Muscle layer of duodenum (tissue), 2 donors: ENCODE measurements at regions not wholly inside any gene's neighbourhood (a gene's known extent, or its start where the extent isn't known, plus 50 kb on each side); places are given as distances from the start of the nearest gene placed in this dataset.

ENCODE experiments used
- H3K27ac ChIP-seq: one replicate; pipeline ENCODE4 v1.7.0; 2013; ENCODE audit warnings: mild to moderate bottlenecking, low read length
- H3K27me3 ChIP-seq: one replicate; pipeline ENCODE4 v1.7.0; 2013; ENCODE audit warnings: low read depth, mild to moderate bottlenecking, control low read depth, low read length
- H3K36me3 ChIP-seq, 2 donors: one replicate each; pipeline ENCODE4 v1.7.0; 2013; ENCODE audit warnings: low read length in 2 of 2, control low read depth in 1 of 2, mild to moderate bottlenecking in 1 of 2; ENCODE audit not compliant: insufficient read depth in 2 of 2, control insufficient read depth in 1 of 2
- H3K4me1 ChIP-seq, 2 donors: one replicate each; pipeline ENCODE4 v1.7.0; 2013; ENCODE audit warnings: low read length in 2 of 2, mild to moderate bottlenecking in 2 of 2, control low read depth in 1 of 2, moderate library complexity in 1 of 2; ENCODE audit not compliant: insufficient read depth in 2 of 2, control insufficient read depth in 1 of 2
- H3K4me3 ChIP-seq, 2 donors: one replicate each; pipeline ENCODE4 v1.7.0; 2013; ENCODE audit warnings: low read length in 2 of 2, low read depth in 1 of 2, mild to moderate bottlenecking in 1 of 2
- H3K9me3 ChIP-seq, 2 donors: one replicate each; pipeline ENCODE4 v1.7.0; 2013; ENCODE audit warnings: low read length in 2 of 2, control low read depth in 1 of 2, mild to moderate bottlenecking in 1 of 2; ENCODE audit not compliant: control insufficient read depth in 1 of 2
- donor health status: healthy.

DNA sequence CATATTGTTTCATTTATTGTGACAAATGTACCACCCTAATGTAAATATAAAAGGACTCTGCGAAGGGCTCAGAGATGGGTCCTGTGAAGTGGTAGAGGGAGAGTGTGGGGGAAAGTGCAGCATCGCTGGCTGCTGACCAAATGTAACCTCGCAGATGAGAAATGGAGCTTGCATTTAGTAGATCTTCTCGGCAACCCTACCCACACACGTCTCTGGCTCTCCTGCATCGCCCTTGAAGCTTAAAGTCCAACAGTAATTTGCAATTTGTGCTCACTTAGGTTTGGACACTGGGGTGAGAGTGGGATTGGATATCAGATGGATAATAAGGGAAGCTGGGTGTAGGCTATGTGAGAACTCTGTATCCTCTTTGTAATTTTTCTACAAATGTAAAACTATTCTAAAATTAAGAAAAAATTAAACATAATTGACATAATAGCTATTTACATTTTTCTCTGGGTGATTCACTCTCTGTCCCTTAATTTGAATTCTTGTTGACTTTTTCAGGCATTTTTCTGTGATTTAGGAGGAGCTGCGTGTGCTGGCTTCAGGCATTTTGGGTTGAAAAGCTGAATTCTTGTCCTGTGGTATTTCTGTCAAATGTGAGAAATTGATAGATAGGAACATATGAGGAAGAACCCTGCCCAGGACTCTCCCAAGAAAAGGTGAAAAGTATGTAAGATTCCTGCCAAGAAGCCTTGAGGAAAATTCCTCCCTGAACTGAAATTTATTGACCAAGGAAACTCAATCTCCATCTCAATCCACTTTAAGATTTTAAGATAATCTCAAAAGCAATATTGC lies 524.7 kb upstream of the MCTP2 start:
- no peaks in the 10 kb centered on the region for H3K4me1 ChIP-seq
- H3K27me3 ChIP-seq: no peaks in the 10 kb centered on the region
- no peak overlapping the region for H3K27ac ChIP-seq
- no peaks in the 10 kb centered on the region for H3K9me3 ChIP-seq
- H3K36me3 ChIP-seq: no peaks in the 10 kb centered on the region
- H3K4me3 ChIP-seq: no peak overlapping the region

DNA sequence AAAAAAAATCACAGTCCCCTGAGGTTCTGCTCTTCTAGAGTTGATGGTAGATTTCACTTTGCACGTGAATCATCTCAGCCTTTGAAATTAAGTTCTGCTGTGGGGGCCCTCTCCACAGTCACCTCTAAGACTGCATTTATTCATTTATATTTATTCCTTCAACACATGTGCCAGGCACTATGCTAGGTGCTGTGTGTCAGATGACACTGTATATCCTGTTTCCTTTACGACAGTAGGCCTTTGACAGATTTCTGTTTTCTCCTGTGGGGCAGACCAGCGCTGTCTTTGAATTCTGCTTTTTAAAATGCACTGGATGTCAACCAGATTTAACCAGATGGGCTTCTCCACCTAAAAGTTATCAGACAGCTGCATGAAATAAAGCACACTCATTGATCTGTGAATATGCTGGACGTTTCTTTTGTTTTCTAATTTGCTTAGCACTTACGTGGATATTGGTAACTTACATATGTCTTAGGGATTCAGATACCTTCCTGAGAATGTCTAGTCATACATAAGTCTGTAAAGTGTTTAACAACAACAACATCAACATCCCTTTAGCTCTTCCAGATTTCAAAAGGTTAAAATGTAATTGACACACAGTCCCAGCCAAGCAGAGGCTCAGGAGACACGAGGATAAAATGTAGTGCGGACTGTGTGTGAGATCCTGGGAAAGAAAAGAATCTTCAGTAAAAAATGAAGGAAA lies 525.5 kb upstream of the MCTP2 start:
- Histone ChIP-seq H3K27ac (no peak overlapping the region), H3K4me1 (no peaks in the 10 kb centered on the region), H3K27me3 (no peaks in the 10 kb centered on the region), H3K36me3 (no peaks in the 10 kb centered on the region), H3K4me3 (no peak overlapping the region), H3K9me3 (no peaks in the 10 kb centered on the region)

DNA sequence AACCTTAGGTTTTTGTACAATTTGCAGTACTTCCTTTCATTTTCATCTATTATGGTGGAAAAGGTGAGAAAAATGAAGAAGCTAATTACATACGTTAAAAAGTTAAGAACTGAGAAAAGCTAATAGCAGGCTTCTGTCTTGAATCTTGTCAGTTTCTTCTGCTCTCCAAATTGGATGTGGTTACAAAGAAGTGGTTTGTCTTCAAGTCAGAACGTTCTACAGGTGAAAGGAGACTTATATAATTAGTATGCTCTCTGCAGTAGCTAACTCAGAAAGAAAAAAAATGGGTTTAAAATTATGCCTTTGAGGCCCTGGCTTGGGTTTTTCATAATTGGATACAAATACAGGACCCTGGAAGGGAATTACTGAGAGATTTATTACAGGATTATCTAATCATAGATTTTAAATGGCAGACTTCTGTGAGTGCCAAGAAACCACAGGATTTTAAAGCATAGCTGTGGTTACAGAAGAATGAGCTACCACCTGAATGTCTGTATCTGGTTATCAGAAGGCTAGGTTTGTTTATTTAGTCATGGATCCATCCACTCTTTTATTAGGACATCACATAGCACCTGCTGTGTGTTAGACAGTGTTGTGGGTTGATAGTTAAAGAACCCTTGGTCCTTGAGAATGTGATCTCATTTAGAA lies 528.1 kb upstream of the MCTP2 start:
- Histone ChIP-seq H3K4me1 (no peaks in the 10 kb centered on the region), H3K27me3 (no peaks in the 10 kb centered on the region), H3K4me3 (no peak overlapping the region), H3K36me3 (no peaks in the 10 kb centered on the region), H3K9me3 (no peaks in the 10 kb centered on the region), H3K27ac (no peak overlapping the region)

DNA sequence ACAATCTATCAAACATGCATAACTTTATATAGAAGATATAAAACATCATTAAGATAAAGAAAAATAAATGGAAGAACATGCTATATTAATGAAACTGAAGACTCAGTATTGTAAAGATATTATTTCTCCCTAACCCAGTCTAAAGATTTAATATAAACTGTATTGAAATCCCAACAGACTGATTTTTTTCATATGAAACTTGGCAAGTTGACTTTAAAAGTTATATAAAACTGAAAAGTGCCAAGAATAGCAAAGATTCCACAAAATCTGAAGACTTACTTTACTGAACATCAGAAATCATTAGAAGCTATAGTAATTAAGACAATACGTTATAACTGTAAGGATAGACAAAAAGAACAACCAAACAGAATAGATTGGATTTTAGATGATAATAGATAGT lies 531.3 kb upstream of the MCTP2 start:
- Histone ChIP-seq H3K27ac (no peak overlapping the region), H3K36me3 (no peaks in the 10 kb centered on the region), H3K9me3 (no peaks in the 10 kb centered on the region), H3K4me3 (no peak overlapping the region), H3K27me3 (no peaks in the 10 kb centered on the region), H3K4me1 (no peaks in the 10 kb centered on the region)

DNA sequence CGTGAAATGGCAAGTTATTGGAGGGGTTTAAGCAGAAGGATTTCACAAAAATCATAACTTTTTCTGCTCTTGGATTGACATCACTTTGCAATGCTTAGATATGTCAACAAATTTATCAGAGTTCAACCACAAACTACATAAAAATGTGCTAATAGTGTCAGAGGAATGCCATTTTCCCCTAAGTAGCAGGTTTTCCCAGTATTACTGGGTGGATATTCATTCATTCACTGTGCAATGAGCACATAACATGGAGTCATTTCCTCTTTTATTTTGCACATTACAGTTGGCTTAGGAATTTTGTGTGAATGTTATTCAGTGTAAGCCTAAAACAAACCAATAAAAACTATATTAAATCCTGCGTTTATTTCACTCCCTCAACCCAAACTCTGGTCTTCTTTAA lies 537.3 kb upstream of the MCTP2 start:
- no peak overlapping the region for H3K27ac ChIP-seq
- H3K4me1 ChIP-seq: no peaks in the 10 kb centered on the region
- H3K36me3 ChIP-seq: no peaks in the 10 kb centered on the region
- no peaks in the 10 kb centered on the region for H3K27me3 ChIP-seq
- no peaks in the 10 kb centered on the region for H3K9me3 ChIP-seq
- H3K4me3 ChIP-seq: no peak overlapping the region

DNA sequence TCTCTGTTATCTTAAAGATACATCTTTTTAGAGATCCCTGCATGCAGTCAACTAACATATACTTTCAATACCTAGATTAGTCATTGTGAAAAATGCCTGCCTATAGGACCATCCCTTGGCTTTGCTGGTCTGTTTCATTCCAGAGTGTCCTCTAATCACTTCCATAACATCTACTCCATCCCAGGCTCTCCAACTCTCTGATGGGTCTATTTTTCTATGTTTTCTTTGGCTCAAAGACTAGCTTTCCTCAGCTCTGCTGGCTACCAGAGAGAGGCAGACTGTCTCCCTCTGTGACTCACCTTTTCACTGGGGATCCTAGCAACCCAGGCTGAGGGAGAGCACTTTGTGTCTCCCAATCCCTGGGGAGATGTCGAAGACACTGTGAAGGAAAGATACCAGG lies 547.7 kb upstream of the MCTP2 start:
- Histone ChIP-seq H3K27ac (no peak overlapping the region), H3K27me3 (no peaks in the 10 kb centered on the region), H3K36me3 (no peaks in the 10 kb centered on the region), H3K9me3 (peaks cover 12 to 33% of the 10 kb centered on the region in 2 donors), H3K4me1 (no peaks in the 10 kb centered on the region), H3K4me3 (no peak overlapping the region)

DNA sequence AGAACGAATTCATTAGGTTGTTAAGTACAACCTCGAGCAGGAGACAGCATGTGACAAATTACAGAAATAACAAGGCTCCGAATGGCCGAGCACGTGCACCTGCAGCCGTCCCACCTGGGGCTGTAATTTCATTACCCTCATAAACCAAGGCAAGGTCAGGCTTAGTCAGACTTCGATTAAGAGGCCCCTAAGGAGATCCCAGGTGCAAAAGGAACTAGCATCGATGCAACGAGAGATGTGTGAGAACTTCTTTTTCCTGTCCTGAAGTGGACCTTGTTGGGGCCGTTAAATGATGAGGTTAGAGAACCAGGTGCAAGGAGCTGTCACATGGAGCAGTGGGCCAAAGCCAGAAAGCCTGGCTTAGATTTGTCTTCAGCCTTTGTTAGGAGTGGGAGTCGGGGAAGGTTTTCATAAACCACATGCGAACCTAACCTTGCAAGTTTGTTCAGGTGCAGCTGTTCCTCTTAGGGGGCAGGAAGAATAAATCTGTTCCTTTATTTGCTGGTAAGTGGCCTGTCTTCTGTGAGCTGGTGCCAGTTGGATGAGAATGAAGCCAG lies 559.9 kb upstream of the MCTP2 start:
- no peaks in the 10 kb centered on the region for H3K4me1 ChIP-seq
- H3K36me3 ChIP-seq: no peaks in the 10 kb centered on the region
- H3K27me3 ChIP-seq: no peaks in the 10 kb centered on the region
- no peak overlapping the region for H3K27ac ChIP-seq
- H3K9me3 ChIP-seq: no peaks in the 10 kb centered on the region
- no peak overlapping the region for H3K4me3 ChIP-seq

DNA sequence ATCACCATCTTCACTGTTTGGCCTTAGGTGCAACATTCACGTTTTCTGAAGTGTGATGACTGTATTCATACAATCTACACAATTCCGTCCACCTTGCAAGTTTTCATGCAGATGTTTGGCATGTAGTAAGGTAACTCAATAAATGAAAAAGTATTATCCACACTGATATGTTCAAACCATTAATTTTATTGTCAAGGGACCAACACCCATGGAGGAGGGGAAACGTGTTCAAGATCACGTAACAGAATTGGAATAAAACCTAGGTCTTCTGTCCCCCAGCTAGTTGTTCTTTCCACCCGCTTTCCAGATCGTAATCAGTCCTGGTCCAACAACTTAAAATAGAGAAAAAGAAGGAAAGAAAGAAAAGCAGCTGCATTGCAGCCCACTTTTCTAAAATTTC lies 560.4 kb upstream of the MCTP2 start:
- Histone ChIP-seq H3K9me3 (no peaks in the 10 kb centered on the region), H3K36me3 (no peaks in the 10 kb centered on the region), H3K4me1 (no peaks in the 10 kb centered on the region), H3K27me3 (no peaks in the 10 kb centered on the region), H3K4me3 (no peak overlapping the region), H3K27ac (no peak overlapping the region)

DNA sequence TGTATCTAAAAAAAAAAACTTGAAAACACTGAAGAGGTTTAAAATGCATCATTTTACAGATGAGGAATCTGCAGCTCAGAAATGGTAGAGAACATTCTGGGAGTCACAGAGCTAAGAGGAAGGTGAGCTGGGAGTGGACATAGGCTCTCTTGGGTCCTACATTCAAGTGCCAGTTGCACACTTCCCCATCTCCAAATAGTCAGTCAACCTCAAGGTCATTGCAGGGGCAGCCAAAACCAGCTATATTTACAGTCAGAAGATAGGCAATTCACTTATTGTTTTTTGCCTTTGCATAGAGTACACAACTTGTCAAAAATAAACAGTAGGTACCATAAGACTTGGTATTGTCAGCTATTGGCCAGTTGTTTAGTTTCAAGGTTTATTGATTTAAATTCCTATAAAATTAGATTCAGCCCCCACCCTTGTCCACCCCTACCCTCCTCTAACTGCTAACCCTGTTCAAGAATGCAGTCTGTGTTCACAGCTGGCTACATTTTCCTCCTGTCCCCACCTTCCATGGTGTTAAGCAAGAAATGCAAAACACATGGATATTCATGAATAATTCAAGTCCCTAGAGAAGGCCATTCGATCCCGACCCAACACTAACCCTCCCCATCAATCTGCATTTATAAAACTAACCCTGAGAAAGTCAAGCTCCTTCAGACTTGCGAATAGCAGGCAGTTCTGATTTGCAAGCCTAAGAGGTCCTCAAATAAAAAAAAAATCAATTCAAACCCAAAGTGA lies 567.0 kb upstream of the MCTP2 start:
- Histone ChIP-seq H3K4me1 (no peaks in the 10 kb centered on the region), H3K9me3 (no peaks in the 10 kb centered on the region), H3K4me3 (no peak overlapping the region), H3K36me3 (no peaks in the 10 kb centered on the region), H3K27me3 (no peaks in the 10 kb centered on the region), H3K27ac (no peak overlapping the region)

DNA sequence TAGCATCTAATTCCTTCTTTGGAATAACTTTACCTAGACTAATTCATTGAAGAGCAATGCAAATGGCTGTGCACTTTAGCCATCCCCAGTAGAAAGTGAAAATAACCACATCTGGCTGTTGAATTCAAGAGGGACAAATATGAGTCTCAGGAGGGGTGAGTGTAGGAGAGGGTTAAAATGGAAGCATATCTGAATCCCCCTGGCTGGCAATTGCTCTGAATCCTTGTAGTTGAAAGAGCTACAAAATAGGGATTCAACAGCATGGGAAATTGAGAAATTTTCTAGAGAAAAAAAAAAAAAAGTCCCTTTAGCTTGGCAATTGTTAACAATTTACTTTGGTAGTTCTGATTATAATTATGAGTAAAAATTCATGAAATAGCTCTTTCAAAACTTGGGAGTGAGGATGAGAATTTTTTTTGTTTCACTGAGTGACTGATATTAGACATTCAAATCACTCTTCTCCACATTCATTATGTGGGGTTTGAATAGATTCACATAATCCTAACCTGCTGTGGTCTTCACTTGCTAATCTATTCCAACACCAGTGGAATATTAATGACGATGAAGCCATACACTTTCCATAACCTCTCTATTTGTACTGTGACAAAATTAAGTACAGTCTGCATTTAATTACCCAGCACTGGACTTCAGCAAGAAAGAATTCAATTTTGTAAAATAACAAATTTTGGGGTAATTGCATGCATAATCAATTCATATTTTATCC lies 569.0 kb upstream of the MCTP2 start:
- H3K36me3 ChIP-seq: no peaks in the 10 kb centered on the region
- no peaks in the 10 kb centered on the region for H3K4me1 ChIP-seq
- no peaks in the 10 kb centered on the region for H3K9me3 ChIP-seq
- H3K27ac ChIP-seq: no peak overlapping the region
- no peak overlapping the region for H3K4me3 ChIP-seq
- H3K27me3 ChIP-seq: no peaks in the 10 kb centered on the region
